HCT116 (cell line): ENCODE measurements at regions not wholly inside any gene's neighbourhood (a gene's known extent, or its start where the extent isn't known, plus 50 kb on each side); places are given as distances from the start of the nearest gene placed in this dataset.

ENCODE experiments used
- ATAC-seq: fragments of 200-7000 bp; cut with Tn5 transposase; 2 replicates; pipeline ENCODE4 v1.9.1; 2020; ENCODE audit warnings: mild to moderate bottlenecking, moderate library complexity
- BruUV-seq: library from RNA; stranded (reverse); fragments of 400-500 nt; replicated peaks from 2 replicates; lab custom pipeline; 2021; lab: Mats Ljungman, UMichigan
- CTCF ChIA-PET: fragments of 300-600 bp; sonication (Branson Sonifier 250); formaldehyde crosslinking; loops from one replicate; lab custom pipeline; 2021; ENCODE audit warnings: antibody characterized with exemption; lab: Charles Lee
- POLR2A ChIA-PET: fragments of 300-600, 350-600 bp; sonication (Branson Sonifier 250); formaldehyde crosslinking; loops from one replicate; lab custom pipeline; 2021; ENCODE audit warnings: antibody characterized with exemption; lab: Charles Lee
- RAD21 ChIA-PET, 2 experiments: fragments of 300-600 bp; sonication (Branson Sonifier 250); formaldehyde crosslinking; loops; one replicate each; lab custom pipeline; 2023; ENCODE audit warnings: low total read pairs in 2 of 2; ENCODE audit not compliant: uncharacterized antibody in 2 of 2, unreplicated experiment in 2 of 2, low non-redundant PET in 1 of 2; lab: Charles Lee
- DNase-seq: peaks from one replicate; pipeline ENCODE4 v3.0.0-alpha.2; 2010; ENCODE audit warnings: low read depth, low spot score
- H2AFZ ChIP-seq: fragments of 200-600 bp; shearing (Covaris generic), sonication (generic); 2 replicates; pipeline ENCODE4 v1.6.1; 2017; ENCODE audit warnings: low read depth, mixed run types, mixed read lengths, antibody characterized with exemption, low read length; ENCODE audit not compliant: poor library complexity, severe bottlenecking
- H3K27ac ChIP-seq: 2 replicates; pipeline ENCODE4 v1.5.1; 2012; ENCODE audit warnings: low read depth, low read length
- H3K27me3 ChIP-seq: fragments of 200-600 bp; sonication (generic); 2 replicates; pipeline ENCODE4 v1.6.1; 2016; ENCODE audit warnings: mixed run types, low read length, mixed read lengths; ENCODE audit not compliant: insufficient read depth
- H3K36me3 ChIP-seq, 2 experiments: fragments of 200-500 bp in 1 of 2; fragments of 200-600 bp in 1 of 2; sonication (Bioruptor generic) in 1 of 2; sonication (generic) in 1 of 2; 2 replicates each; pipeline versions ENCODE4 v1.5.1 to v1.6.1; 2014 to 2016; ENCODE audit warnings: low read length in 2 of 2, inconsistent platforms in 1 of 2, mixed read lengths in 1 of 2, mixed run types in 1 of 2; ENCODE audit not compliant: insufficient read depth in 2 of 2, control insufficient read depth in 1 of 2
- H3K4me1 ChIP-seq, 2 experiments: fragments of 200-600 bp in 1 of 2; sonication (generic) in 1 of 2; 2 replicates each; pipeline versions ENCODE4 v1.5.1 to v1.6.1; 2012 to 2017; ENCODE audit warnings: low read length in 2 of 2, inconsistent platforms in 1 of 2, mild to moderate bottlenecking in 1 of 2, mixed read lengths in 1 of 2, mixed run types in 1 of 2, moderate library complexity in 1 of 2; ENCODE audit not compliant: insufficient read depth in 2 of 2, control insufficient read depth in 1 of 2
- H3K4me2 ChIP-seq: fragments of 200-600 bp; sonication (generic); 2 replicates; pipeline ENCODE4 v1.6.1; 2017; ENCODE audit warnings: mixed run types, low read length, mixed read lengths
- H3K4me3 ChIP-seq, 2 experiments: fragments of 200-600 bp in 1 of 2; sonication (generic) in 1 of 2; replicated peaks in 1 of 2; 2 replicates each; pipeline ENCODE4 v1.5.1; 2011 to 2016; ENCODE audit warnings: low read length in 2 of 2, control low read depth in 1 of 2, low read depth in 1 of 2, mild to moderate bottlenecking in 1 of 2, mixed read lengths in 1 of 2, mixed run types in 1 of 2
- H3K79me2 ChIP-seq: fragments of 200-600 bp; sonication (generic); 2 replicates; pipeline ENCODE4 v1.6.1; 2017; ENCODE audit warnings: mild to moderate bottlenecking, mixed run types, low read length, moderate library complexity, mixed read lengths; ENCODE audit not compliant: insufficient read depth
- H3K9ac ChIP-seq: fragments of 200-600 bp; sonication (generic); 2 replicates; pipeline ENCODE4 v1.6.1; 2016; ENCODE audit warnings: low read length, mixed read lengths
- H3K9me2 ChIP-seq: fragments of 200-600 bp; sonication (generic), shearing (Covaris generic); 2 replicates; pipeline ENCODE4 v1.6.1; 2017; ENCODE audit warnings: mixed run types, mild to moderate bottlenecking, moderate library complexity; ENCODE audit not compliant: insufficient read depth
- H3K9me3 ChIP-seq, 2 experiments: fragments of 200-500 bp in 1 of 2; fragments of 200-600 bp in 1 of 2; sonication (Bioruptor generic) in 1 of 2; sonication (generic) in 1 of 2; 2 replicates each; pipeline ENCODE4 v1.6.1; 2014 to 2017; ENCODE audit warnings: low read length in 2 of 2, mixed read lengths in 2 of 2, inconsistent platforms in 1 of 2, low read depth in 1 of 2, mild to moderate bottlenecking in 1 of 2, mixed run types in 1 of 2, moderate library complexity in 1 of 2; ENCODE audit not compliant: control insufficient read depth in 1 of 2, insufficient read depth in 1 of 2
- H4K20me1 ChIP-seq: fragments of 200-600 bp; sonication (generic), shearing (Covaris generic); 2 replicates; pipeline ENCODE4 v1.6.1; 2017; ENCODE audit warnings: mixed run types, mild to moderate bottlenecking, moderate library complexity; ENCODE audit not compliant: insufficient read depth
- ATF3 ChIP-seq: IDR thresholded peaks from 2 replicates; pipeline ENCODE4 v1.6.1; 2012
- CEBPB ChIP-seq: IDR thresholded peaks from 2 replicates; pipeline ENCODE4 v1.6.1; 2012; ENCODE audit warnings: low read depth
- CTCF ChIP-seq, 3 experiments: fragments of 200-600 bp in 1 of 3; sonication (generic) in 1 of 3; IDR thresholded peaks in 2 of 3; conservative IDR thresholded peaks in 1 of 3; 2 replicates each; pipeline ENCODE4 v1.5.1; 2012 to 2017; ENCODE audit warnings: low read depth in 2 of 3, low read length in 2 of 3, antibody characterized with exemption in 1 of 3, borderline replicate concordance in 1 of 3, control low read depth in 1 of 3, mild to moderate bottlenecking in 1 of 3, mixed read lengths in 1 of 3, mixed run types in 1 of 3, moderate library complexity in 1 of 3; ENCODE audit not compliant: insufficient read depth in 1 of 3
- EGR1 ChIP-seq: IDR thresholded peaks from 2 replicates; pipeline ENCODE4 v1.6.1; 2012; ENCODE audit warnings: low read depth
- ELF1 ChIP-seq: IDR thresholded peaks from 2 replicates; pipeline ENCODE4 v1.6.1; 2012; ENCODE audit warnings: low read depth, borderline replicate concordance
- EZH2phosphoT487 ChIP-seq: fragments of 200-600 bp; IDR thresholded peaks from 2 replicates; pipeline ENCODE4 v1.6.1; 2018; ENCODE audit warnings: antibody characterized with exemption, borderline replicate concordance
- FOSL1 ChIP-seq: IDR thresholded peaks from 2 replicates; pipeline ENCODE4 v1.6.1; 2012; ENCODE audit warnings: low read depth
- JUND ChIP-seq: IDR thresholded peaks from 2 replicates; pipeline ENCODE4 v1.6.1; 2012
- MAX ChIP-seq: IDR thresholded peaks from 2 replicates; pipeline ENCODE4 v1.6.1; 2012
- POLR2A ChIP-seq: IDR thresholded peaks from 2 replicates; pipeline ENCODE4 v1.7.0; 2011; ENCODE audit warnings: borderline replicate concordance; ENCODE audit not compliant: insufficient read depth, insufficient read length; ENCODE audit errors: extremely low read depth
- POLR2AphosphoS5 ChIP-seq: IDR thresholded peaks from 2 replicates; pipeline ENCODE4 v1.6.1; 2011; ENCODE audit warnings: mild to moderate bottlenecking, low read depth, low read length, moderate library complexity
- RAD21 ChIP-seq: IDR thresholded peaks from 2 replicates; pipeline ENCODE4 v1.6.1; 2012; ENCODE audit warnings: low read depth, mild to moderate bottlenecking
- REST ChIP-seq: IDR thresholded peaks from 2 replicates; pipeline ENCODE4 v1.6.1; 2012; ENCODE audit warnings: low read depth
- SIN3A ChIP-seq: IDR thresholded peaks from 2 replicates; pipeline ENCODE4 v1.6.1; 2012; ENCODE audit warnings: low read depth
- TCF7L2 ChIP-seq: IDR thresholded peaks from 2 replicates; pipeline ENCODE4 v1.7.0; 2011; ENCODE audit warnings: borderline replicate concordance, inconsistent platforms; ENCODE audit not compliant: insufficient read depth, insufficient read length; ENCODE audit errors: extremely low read depth
- YY1 ChIP-seq: IDR thresholded peaks from 2 replicates; pipeline ENCODE4 v1.6.1; 2011; ENCODE audit warnings: low read length, low read depth, moderate library complexity, mild to moderate bottlenecking; ENCODE audit not compliant: insufficient replicate concordance; ENCODE audit errors: extremely low read depth
- ZBTB33 ChIP-seq: IDR thresholded peaks from 2 replicates; pipeline ENCODE4 v1.6.1; 2011; ENCODE audit warnings: mild to moderate bottlenecking, low read length, moderate library complexity; ENCODE audit not compliant: insufficient replicate concordance; ENCODE audit errors: extremely low read depth
- ZNF274 ChIP-seq: fragments of 200-500 bp; sonication (Bioruptor generic); IDR thresholded peaks from 2 replicates; pipeline ENCODE4 v1.6.1; 2014; ENCODE audit warnings: mild to moderate bottlenecking, low read depth, low read length, inconsistent platforms
- intact Hi-C: fragments of 100-400 bp; cut with micrococcal nuclease; formaldehyde crosslinking; loops from 2 replicates; pipeline ENCODE4 v1.10.0; 2022

- ChIA-PET POLR2A (no interaction called here), CTCF (interaction anchor here (1.1 kb wide), 1 partner anchor 374 kb away, joined by 4 read pairs; no protein-coding TSS in a partner anchor), RAD21 (no interaction called here)
- H3K4me3 ChIP-seq = no peak overlapping the region
- H2AFZ ChIP-seq = peak overlapping the region; percentile 97
- no peaks in the 10 kb centered on the region for H3K9me2 ChIP-seq
- no peaks in the 10 kb centered on the region for H3K4me1 ChIP-seq
- intact Hi-C loops = loop anchor here (2.0 to 10.0 kb wide), 4 partner anchors 103 to 743 kb away; partner anchors contain the start of gene GLS
- no peak overlapping the region for H3K4me2 ChIP-seq
- no peaks in the 10 kb centered on the region for H3K36me3 ChIP-seq
- no peaks in the 10 kb centered on the region for H3K79me2 ChIP-seq
- H3K9ac ChIP-seq = no peak overlapping the region
- no TSS peak for BruUV-seq
- DNase-seq (peak; percentile 53), ATAC-seq (peak; percentile 89)
- TF ChIP-seq POLR2A (no peak), ELF1 (no peak), MAX (no peak), CTCF (IDR thresholded peaks at IDR 0.05 in 2 of 3, conservative IDR thresholded peaks at IDR 0.05 in 1 of 3; ENCODE audit: borderline replicate concordance in 1 of 3, insufficient read depth in 1 of 3, low read depth in 2 of 3, low read length in 2 of 3) (peak; percentile 48 to 78 (median 49)), TCF7L2 (no peak), REST (no peak), YY1 (no peak), POLR2AphosphoS5 (no peak), SIN3A (no peak), ZNF274 (no peak), CEBPB (no peak), ATF3 (no peak), RAD21 (peak; percentile 85), JUND (no peak), EGR1 (no peak), FOSL1 (no peak), ZBTB33 (no peak), EZH2phosphoT487 (no peak)
- H3K9me3 ChIP-seq = no peaks in the 10 kb centered on the region; a peak in 1 of 4 replicates
- H4K20me1 ChIP-seq = no peaks in the 10 kb centered on the region
- H3K27ac ChIP-seq = no peak overlapping the region
- H3K27me3 ChIP-seq = no peaks in the 10 kb centered on the region
Measured at GRCh38 chr2:190781604-190782198, 98.9 kb upstream of the GLS start.
